HG03342 (cell line): ENCODE measurements at regions not wholly inside any gene's neighbourhood (a gene's known extent, or its start where the extent isn't known, plus 50 kb on each side); places are given as distances from the start of the nearest gene placed in this dataset.
"Not testable (repeated sequence)": the region's sequence is repeated elsewhere in the genome, so short reads cannot be mapped to it uniquely, and the experiment has no call there.

Experiments
- ATAC-seq: cut with Tn5 transposase; IDR thresholded peaks from one replicate; pipeline ENCODE4 v1.9.1; 2021; ENCODE audit warnings: mild to moderate bottlenecking, moderate library complexity; ENCODE audit not compliant: unreplicated experiment

DNA sequence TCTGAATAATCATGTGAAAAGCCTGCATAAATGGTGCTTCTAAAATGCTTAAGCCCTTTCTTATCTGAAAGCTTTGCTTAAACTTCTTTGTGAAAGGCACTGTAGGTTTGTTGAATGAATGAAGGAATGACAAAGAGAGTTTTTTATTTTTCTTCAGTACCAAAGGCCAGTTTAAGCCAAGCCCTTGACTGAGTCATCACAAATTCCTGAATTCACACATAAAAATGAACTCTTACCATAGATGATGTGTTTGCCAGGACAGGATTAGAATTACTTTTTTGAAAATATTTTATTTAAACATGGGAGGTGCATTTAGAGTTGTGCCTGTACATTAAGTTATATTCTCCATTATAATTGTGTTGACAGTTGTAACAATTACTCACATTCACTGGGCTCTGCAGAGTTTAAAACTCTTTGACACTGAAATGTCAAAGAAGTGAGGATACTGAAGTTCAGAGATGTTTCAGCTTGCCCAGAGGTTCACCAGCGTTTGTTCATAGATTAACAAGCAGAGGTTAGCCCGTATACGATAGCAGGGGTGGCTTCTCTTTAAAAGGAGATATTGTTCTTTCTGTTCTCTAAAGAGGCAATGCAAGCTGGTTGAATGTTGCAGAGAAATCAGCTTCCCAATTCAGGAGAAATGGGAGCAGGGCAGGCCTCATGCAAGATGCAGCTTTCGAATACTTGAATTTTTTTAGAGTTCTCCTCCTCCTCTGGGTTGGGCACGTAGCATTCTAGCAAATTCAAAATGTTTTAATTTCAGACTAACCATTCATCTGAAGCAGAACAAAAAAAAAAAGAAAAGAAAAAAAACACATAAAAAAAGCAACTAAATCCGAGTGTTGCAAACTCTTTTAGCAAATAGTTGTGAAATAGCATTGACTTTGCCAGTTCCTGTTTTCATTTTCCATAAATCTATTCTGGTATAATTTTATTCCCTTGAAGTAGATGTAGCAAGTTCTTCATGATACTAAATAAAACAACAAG, 358.7 kb upstream of the KLF4 start:
- no peak for ATAC-seq

DNA sequence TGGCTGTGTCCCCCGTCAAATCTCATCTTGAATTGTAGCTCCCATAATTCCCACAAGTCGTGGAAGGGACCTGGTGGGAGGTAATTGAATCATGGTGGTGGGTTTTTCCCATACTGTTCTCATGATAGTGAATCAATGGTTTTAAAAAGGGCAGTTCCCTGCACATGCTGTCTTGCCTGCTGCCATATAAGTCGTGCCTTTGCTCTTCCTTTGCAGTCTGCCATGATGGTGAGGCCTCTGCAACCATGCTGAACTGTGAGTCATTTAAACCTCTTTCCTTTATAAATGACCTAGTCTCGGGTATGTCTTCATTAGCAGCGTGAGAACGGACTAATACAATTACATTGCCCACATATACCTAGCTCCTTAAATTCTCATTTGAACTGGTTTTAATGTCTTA, 353.0 kb upstream of the KLF4 start:
- no peak for ATAC-seq

DNA sequence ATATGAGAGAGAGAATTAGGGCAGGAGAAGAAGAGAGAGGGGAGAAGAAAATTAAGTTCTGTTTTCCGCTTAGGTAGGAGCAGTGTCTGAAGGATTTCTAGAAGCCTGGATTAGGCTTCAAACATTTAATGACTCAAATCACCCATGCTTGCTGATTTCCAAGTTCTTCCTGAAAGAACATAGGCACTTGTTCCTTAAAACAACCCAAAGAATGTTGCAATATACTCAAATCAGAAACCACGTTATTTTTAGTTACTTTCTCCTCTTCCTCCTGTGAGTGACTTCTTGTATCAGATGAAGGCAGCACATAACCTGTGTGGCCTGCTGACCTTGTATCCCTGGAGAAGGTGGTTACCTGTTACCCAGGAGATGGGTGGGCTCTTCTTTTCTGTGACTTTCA, 351.5 kb upstream of the KLF4 start:
- no peak for ATAC-seq

DNA sequence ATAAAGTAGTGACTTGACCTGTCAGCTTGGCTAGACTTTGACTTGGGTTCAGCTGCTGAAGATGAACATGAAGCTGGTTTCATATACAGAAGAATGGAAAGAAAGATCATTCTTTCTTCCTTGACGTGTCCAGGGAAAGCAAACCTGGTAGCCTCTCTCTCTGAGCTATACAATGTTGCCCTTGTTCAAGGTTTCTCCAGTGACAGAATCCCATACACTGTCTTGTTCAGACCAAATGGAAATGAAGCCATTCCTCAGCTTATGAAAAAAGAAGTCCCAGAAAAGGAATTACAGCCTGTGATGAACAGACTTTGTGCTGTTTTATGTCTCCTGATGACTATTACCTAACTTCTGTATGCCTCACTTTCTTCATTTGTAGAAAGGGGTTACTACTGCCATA, 349.8 kb upstream of the KLF4 start:
- no peak for ATAC-seq

DNA sequence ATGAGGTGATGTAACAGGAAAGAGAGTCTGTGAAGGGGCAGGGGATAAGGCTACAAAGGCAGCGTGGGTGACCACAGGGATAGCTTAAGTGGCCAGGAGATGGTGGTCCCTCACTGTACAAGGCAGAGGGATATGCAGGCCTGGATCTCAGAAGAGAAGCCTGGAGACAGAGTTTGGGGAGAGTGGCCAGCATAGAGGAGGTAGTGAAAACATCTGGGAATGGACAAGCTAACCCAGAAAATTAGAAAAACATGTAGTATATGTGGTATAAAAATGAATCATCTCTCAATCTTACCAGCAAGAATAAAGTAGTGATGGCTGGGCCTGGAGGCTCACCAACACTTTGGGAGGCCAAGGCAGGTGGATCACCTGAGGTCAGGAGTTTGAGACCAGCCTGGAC, 349.2 kb upstream of the KLF4 start:
- ATAC-seq: no peak

DNA sequence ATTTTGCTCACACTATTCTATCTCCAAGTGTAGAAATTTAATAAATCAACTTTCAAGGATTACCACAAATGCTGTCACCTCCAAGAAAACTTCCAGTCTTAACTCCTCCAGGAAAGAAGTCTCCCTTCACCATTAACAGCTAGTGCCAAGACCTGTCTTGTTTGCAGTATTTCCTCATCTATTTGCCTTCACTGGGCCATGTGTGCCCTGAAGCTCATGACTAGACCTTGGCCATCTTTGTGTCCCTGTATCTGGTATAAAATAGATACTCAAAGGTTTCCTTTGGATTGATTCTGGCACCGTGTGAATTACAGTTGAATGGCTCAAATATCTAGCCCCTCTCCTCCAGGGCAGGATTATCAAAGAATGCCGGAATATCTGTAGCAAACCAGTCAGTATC, 346.7 kb upstream of the KLF4 start:
- no peak for ATAC-seq

DNA sequence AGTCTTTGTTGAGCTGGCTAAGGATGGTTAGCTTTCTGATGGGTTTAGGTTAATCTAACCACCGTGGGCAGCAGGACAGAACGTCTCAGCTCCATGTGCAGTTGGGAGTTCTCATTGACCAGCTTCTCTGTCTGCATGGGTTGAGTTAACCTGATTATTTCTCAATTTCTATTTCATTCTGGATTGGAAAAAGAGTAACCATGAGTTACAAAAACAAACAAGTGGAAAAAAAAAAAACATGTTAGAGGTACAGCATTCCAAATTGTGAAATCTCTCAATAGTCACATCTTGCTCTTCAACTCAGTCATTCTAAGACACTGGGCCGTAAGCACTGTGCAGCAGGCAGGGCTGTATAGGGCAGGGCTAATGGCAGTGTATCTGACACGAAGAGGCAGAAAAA, 343.7 kb upstream of the KLF4 start:
- ATAC-seq: no peak

DNA sequence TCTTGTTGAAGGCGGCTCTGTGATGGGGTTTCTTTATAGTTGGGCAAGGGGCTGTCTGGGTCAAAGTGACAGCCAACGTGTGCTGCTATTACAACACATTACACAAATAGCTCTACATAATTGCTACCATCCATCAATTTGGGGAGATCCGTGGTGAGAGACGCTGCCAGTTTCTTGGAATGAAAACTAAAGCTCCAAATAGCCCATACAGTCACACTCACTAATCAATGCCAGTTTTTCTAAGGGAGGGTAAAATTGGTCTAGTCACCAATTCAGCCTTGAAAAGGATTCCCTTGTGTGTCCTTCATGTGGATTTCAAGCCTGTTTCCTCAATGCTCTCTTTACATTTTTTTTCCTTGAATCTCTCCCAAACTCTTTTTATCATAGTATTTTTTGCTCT, 343.3 kb upstream of the KLF4 start:
- no peak for ATAC-seq

DNA sequence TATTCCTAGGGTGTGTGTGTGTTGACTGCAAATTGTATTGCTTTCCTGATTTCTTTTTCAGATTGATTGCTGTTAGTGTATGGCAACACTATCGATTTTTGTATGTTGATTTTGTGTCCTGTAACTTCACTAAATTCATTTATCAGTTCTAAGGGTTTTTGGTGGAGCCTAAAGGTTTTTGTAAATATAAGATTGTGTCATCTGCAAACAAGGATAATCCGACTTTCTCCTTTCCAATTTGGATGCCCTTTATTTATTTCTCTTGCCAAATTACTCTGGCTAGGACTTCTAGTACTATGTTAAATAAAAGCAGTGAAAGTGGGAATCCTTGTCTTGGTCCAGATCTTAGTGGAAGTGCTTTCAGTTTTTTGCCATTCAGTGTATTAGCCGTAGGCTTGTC, 340.9 kb upstream of the KLF4 start:
- no peak for ATAC-seq

DNA sequence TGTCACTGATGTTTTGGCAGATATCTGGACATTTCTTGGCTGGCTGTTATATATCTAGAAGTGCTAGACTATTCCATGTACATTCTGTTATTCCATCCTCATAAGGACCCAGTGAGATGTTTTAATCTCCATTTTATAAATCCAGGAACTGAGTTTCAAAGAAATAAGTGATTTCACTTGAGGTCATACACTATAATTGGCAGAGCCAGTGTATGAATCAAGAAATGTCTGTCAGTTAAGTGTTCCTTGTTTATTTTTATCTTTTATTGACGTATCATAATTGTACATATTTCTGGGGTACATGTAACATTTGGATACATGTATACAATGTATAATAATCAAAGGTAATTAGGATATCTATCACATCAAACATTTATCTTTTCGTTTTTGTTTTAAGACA, 338.3 kb upstream of the KLF4 start:
- no peak for ATAC-seq

DNA sequence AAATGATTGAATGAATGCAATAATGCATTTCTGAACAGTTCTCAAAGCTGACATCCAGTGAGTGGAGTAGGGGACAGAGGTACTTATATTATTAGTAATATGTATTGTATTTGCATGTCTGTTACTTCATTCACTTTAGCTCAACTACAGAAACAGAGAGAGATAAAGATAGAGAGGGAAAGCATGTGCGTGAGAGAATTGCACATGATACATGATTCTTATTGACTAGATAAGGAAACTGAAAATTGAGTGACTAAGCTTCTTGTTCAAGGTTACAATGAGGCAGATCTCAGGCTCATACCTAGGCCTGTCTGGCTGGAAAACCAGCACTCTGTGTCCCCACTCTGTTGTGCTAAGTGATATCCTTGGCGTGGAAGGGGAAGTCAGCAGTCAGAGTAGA, 337.7 kb upstream of the KLF4 start:
- ATAC-seq: peak; percentile 70

DNA sequence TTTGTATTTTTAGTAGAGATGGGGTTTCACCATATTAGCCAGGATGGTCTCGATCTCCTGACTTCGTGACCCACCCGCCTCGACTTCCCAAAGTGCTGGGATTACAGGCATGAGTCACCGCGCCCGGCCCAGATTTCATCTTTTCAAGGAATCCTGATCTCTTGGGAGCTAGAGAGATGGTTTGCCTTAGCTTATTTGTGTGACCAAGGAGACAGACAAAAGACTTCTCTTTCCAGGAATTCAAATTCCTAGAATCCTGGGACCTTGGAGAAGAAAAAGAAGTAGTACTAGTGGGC, 337.1 kb upstream of the KLF4 start:
- not testable (repeated sequence) for ATAC-seq

DNA sequence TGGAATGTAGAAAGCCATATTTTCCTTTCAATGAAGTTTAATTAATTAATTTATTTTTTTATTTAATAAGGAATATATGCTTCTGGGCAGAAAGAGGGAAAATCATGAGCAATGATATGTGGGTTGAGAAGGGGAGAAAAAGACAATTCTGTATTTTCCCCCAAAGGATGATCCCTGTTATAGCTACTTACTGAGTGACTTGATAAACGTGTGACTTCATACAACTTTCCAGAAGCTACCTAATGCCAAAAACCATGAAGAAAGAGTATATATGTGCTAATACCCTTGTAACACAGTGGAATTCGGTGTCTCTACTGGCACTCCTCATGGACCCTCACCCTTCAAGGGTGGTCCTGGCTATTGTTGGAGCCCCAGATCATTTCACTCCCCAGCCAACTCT, 335.0 kb upstream of the KLF4 start:
- no peak for ATAC-seq

DNA sequence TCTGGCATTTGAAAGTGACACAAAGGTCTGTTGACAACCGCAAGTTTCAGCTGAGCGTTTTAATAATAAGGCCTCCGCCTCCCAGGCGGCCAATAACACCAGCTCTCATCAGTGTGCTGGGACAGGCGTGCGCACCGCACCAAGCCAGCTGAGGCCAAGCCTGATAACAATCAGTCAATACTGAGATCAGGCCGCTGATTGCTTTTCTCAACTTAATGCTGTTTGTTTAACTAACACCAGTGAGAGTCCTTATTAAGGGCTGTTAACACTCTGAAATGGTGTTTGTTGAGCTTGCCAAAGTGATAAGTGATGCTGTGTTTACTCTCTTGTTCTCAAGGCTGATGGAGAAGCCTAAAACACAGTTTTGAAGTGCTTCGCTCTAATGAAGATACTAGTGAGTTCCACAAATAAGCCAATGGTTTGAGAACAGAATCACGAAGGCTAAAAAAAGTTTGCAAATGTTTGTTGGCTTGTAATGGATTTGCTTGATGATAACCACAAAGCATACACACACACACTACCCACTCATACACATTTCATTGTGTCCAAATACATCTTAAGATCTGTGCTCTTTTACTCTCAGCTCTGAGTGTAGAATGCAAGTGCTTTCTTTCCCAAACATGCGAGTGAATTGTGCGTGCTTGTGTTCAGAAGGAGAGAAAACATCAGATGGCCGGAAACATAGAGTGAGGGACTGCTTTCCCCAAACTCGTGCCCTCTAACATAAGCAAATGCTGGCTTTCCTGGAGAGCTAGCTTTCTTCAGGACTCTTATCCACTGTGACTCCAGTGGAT, 330.4 kb upstream of the KLF4 start:
- no peak for ATAC-seq

DNA sequence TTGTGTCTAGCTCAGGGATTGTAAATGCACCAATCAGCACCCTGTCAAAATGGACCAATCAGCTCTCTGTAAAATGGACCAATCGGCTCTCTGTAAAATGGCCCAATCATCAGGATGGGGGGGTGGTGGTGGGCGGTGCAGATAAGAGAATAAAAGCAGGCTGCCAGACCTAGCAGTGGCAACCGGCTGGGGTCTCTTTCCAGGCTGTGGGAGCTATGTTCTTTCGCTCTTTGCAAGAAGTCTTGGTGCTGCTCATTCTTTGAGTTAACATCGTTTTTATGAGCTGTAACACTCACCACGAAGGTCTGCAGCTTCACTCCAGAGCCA, 328.9 kb upstream of the KLF4 start:
- ATAC-seq: not testable (repeated sequence)

DNA sequence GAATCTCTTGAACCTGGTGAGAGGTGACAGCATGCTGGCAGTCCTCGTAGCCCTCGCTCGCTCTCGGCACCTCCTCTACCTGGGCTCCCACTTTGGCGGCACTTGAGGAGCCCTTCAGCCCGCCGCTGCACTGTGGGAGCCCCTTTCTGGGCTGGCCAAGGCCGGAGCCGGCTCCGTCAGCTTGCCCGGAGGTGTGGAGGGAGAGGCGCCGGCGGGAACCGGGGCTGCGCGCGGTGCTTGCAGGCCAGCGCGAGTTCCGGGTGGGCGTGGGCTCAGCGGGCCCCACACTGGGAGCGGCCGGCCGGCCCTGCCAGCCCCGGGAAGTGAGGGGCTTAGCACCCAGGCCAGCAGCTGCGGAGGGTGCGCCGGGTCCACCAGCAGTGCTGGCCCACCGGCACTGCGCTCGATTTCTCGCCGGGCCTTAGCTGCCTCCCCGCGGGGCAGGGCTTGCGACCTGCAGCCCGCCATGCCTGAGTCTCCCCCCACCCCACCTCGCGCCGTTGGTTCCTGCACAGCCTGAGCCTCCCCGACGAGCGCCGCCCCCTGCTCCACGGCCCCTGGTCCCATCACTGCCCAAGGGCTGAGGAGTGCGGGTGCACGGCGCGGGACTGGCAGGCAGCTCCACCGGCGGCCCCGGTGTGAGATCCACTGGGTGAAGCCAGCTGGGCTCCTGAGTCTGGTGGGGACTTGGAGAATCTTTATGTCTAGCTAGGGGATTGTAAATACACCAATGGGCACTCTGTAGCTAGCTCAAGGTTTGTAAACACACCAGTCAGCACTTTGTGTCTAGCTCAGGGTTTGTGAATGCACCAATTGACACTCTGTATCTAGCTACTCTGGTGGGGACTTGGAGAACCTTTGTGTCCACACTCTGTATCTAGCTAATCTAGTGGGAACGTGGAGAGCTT, 328.3 kb upstream of the KLF4 start:
- not testable (repeated sequence) for ATAC-seq

DNA sequence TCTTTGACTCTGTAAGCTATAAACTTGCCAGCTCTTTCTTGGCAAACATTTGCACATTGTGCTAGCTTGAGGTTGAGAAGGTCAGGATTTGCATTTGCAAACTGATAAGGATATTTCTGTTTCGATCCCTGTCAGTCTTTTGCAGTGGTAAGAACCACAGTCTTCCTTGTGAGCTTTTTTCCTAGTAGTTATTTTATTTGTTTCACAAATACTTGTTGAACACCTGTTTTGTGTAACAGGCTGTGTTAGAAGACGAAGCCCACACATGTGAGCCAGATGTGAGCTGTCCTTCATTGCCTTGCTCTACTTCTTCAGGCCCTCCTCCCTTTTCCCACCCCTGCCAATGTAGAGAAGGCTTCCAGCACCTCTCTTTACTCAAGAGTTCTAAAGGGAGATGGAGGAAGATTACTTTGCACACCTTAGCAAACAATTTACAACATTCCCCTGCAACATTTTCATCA, 327.0 kb upstream of the KLF4 start:
- ATAC-seq: peak; percentile 51

DNA sequence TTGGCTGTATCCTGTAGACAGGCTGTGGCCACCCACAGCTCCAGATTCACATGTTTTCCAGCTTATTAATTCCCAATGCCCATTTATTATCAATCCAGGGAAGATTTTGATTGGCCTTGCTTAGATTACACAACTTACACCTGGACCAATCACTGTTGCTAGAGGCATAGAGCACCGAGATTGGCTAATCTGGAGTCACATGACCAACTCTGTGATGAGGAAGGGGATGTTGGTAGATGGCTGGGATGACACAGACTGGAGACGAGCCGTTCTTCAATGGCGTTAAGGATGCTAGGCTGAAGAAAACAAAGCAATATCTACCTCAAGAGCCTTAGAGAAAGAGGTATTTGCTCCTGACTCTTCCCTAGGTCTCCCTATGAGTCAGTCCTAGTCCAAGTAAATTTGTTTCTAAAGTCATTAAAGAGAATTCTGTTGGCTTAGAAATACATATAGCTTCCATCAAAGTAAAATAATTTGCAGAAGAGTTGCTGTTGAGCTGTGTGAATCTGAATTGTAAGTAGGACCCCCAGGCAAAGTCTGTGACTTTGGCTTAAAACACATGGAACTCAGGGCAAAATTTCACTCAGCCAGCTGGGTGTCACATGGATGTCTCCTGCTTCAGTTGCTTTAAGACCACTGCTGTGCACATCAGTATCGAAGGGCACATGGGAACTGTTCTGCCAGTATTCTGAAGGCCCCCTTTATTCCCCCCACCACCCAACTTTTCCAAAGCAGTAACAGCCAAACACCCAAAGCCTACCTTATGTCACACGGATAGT, 326.4 kb upstream of the KLF4 start:
- no peak for ATAC-seq

DNA sequence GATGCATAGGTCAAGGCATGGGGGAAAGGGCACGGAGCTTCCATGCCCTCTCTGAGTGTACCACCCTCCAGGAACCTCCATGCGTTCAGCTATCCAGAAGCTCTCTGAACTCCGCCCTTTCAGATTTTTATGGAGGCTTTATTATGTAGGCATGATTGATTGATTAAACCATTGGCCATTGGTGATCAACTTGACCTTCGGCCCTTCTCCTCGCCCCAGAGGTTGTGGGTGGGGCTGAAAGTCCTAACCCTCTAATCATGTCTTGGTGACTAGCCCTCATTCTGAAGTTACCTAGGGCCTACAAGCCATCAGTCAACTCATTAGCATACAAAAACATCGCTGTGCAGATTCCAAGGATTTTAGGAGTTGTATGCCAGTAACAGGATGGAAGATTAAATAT, 323.7 kb upstream of the KLF4 start:
- no peak for ATAC-seq

DNA sequence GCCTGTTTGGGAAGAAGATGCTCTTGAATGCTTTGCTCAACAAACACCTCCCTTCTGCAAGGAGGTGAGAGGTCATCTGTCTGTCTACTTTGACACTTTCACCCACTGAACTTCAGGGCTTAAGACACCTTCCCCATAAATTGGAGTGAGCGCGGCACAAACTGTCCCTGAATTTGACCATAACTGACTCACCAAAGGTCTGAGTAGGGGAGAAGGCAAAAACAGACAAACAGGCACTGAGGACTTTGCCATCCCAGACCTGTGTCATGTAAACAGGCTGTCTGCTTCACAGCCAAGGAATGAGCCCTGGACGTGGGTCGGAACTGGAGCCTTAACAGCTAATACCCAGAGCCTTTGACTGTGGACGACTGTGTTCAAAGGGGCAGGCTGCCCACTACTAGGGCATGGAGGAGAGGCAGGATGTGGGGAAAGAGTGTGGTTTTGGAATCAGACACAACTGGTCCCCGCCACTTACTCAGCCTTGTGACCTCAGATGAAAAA, 320.9 kb upstream of the KLF4 start:
- no peak for ATAC-seq
